GM06990 (cell line): ENCODE measurements at regions not wholly inside any gene's neighbourhood (a gene's known extent, or its start where the extent isn't known, plus 50 kb on each side); places are given as distances from the start of the nearest gene placed in this dataset.

ENCODE experiments used
- DNase-seq: peaks from one replicate; pipeline ENCODE4 v3.0.0-alpha.2; 2011; ENCODE audit not compliant: insufficient read length; ENCODE audit errors: extremely low read depth
- H3K27me3 ChIP-seq: replicated peaks from 2 replicates; pipeline ENCODE4 v1.6.0; 2011; ENCODE audit warnings: low read length; ENCODE audit not compliant: control insufficient read depth, insufficient read depth
- H3K36me3 ChIP-seq: 2 replicates; pipeline ENCODE4 v1.5.1; 2011; ENCODE audit warnings: low read length; ENCODE audit not compliant: control insufficient read depth, insufficient read depth
- H3K4me3 ChIP-seq: replicated peaks from 2 replicates; pipeline ENCODE4 v1.5.1; 2011; ENCODE audit warnings: low read depth, mild to moderate bottlenecking, control low read depth, low read length
- CTCF ChIP-seq: IDR thresholded peaks from 2 replicates; pipeline ENCODE4 v1.5.1; 2011; ENCODE audit warnings: low read length, control low read depth, mild to moderate bottlenecking, inconsistent platforms; ENCODE audit not compliant: insufficient read depth, poor library complexity, severe bottlenecking

- H3K27me3 ChIP-seq: no peaks in the 10 kb centered on the region
- TF ChIP-seq CTCF: no peak
- H3K4me3 ChIP-seq: no peak overlapping the region
- DNase-seq: no peak
- no peaks in the 10 kb centered on the region for H3K36me3 ChIP-seq
Observed at GRCh38 chr18:42211201-42211600, 256.2 kb downstream of the PIK3C3 start.

GRCh38 chr18:42222557-42222956 lies 267.5 kb downstream of the PIK3C3 start:
- Histone ChIP-seq H3K4me3 (no peak overlapping the region), H3K27me3 (no peaks in the 10 kb centered on the region), H3K36me3 (no peaks in the 10 kb centered on the region)
- DNase-seq: no peak
- no peak for TF ChIP-seq CTCF

GRCh38 chr18:42228581-42228980 lies 273.5 kb downstream of the PIK3C3 start:
- Histone ChIP-seq H3K4me3 (no peak overlapping the region), H3K36me3 (no peaks in the 10 kb centered on the region), H3K27me3 (no peaks in the 10 kb centered on the region)
- no peak for DNase-seq
- no peak for TF ChIP-seq CTCF

GRCh38 chr18:42229211-42230210 lies 274.5 kb downstream of the PIK3C3 start:
- Histone ChIP-seq H3K4me3 (no peak overlapping the region), H3K36me3 (no peaks in the 10 kb centered on the region), H3K27me3 (no peaks in the 10 kb centered on the region)
- no peak for TF ChIP-seq CTCF
- DNase-seq: no peak

- H3K4me3 ChIP-seq: no peak overlapping the region
- no peaks in the 10 kb centered on the region for H3K36me3 ChIP-seq
- no peaks in the 10 kb centered on the region for H3K27me3 ChIP-seq
- no peak for TF ChIP-seq CTCF
- DNase-seq: no peak
Observed at GRCh38 chr18:42230636-42231035, 275.6 kb downstream of the PIK3C3 start.
